Activated CD8-positive, alpha-beta T cell treated with anti-CD3 and anti-CD28 coated beads for 36 hours (primary cell): ENCODE measurements at regions not wholly inside any gene's neighbourhood (a gene's known extent, or its start where the extent isn't known, plus 50 kb on each side); places are given as distances from the start of the nearest gene placed in this dataset.
"Not testable (repeated sequence)": the region's sequence is repeated elsewhere in the genome, so short reads cannot be mapped to it uniquely, and the experiment has no call there.

Experiments used
- ATAC-seq: fragments of 200-7000 bp; cut with Tn5 transposase; one replicate; pipeline ENCODE4 v1.10.0; 2021; ENCODE audit warnings: mild to moderate bottlenecking, moderate library complexity
- CTCF ChIA-PET: fragments of 350-600 bp; sonication (Branson Sonifier 250); formaldehyde crosslinking; loops from one replicate; lab custom pipeline; 2021; ENCODE audit warnings: antibody characterized with exemption; lab: Charles Lee
- POLR2A ChIA-PET: fragments of 350-600 bp; sonication (Branson Sonifier 250); formaldehyde crosslinking; loops from one replicate; lab custom pipeline; 2021; ENCODE audit warnings: antibody characterized with exemption; lab: Charles Lee
- DNase-seq: peaks from one replicate; pipeline ENCODE4 v3.0.0-alpha.2; 2020
- H3K27ac Mint-ChIP-seq: one replicate; pipeline ENCODE4 v1.8.0; 2021; ENCODE audit warnings: mild to moderate bottlenecking, mixed read lengths
- H3K27me3 Mint-ChIP-seq: one replicate; pipeline ENCODE4 v1.8.0; 2021; ENCODE audit warnings: mixed read lengths
- H3K36me3 Mint-ChIP-seq: one replicate; pipeline ENCODE4 v1.8.0; 2021; ENCODE audit warnings: low read depth, mixed read lengths
- H3K4me1 Mint-ChIP-seq: one replicate; pipeline ENCODE4 v1.8.0; 2021; ENCODE audit warnings: low read depth, mixed read lengths
- H3K4me3 Mint-ChIP-seq: one replicate; pipeline ENCODE4 v1.8.0; 2021; ENCODE audit warnings: mild to moderate bottlenecking, moderate library complexity, mixed read lengths
- H3K9me3 Mint-ChIP-seq: one replicate; pipeline ENCODE4 v1.8.0; 2021; ENCODE audit warnings: mixed read lengths
- CTCF ChIP-seq: fragments of 200-600 bp; IDR thresholded peaks from one replicate; pipeline ENCODE4 v1.8.0; 2022; ENCODE audit warnings: antibody characterized with exemption, mild to moderate bottlenecking
- intact Hi-C: fragments of 100-400 bp; cut with micrococcal nuclease; formaldehyde crosslinking; loops from one replicate; pipeline ENCODE4 v1.10.0; 2022

DNA sequence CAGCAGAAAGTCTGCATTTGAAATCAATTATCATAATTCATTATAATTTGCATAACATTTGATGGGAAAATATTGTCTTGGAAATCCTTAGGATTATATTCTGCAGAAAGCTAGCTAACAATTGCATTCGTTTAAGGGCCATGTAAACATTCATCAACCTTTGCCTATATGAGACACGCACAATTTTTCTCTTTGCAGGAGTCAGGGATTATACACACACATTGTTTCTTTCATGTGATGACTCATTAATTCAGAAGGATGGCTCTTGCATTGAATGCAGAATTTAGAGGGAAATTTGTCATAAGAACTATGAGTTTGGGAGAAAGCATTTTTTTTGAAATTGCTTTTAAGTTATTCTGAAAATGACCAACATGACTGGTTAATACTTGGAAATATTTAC, 844.7 kb downstream of the DIPK2A start:
- ChIA-PET POLR2A (interaction anchor here (0.6 kb wide), 1 partner anchor 1375 kb away, joined by 4 read pairs; no protein-coding TSS in a partner anchor), CTCF (no interaction called here)
- intact Hi-C loops = no loop called here
- H3K9me3 Mint-ChIP-seq = peaks cover 2% of the 10 kb centered on the region
- no peak for TF ChIP-seq CTCF
- H3K27me3 Mint-ChIP-seq = no peaks in the 10 kb centered on the region
- DNase-seq (no peak), ATAC-seq (no peak)
- no peaks in the 10 kb centered on the region for H3K36me3 Mint-ChIP-seq
- no peak overlapping the region for H3K27ac Mint-ChIP-seq
- no peaks in the 10 kb centered on the region for H3K4me1 Mint-ChIP-seq
- H3K4me3 Mint-ChIP-seq = no peak overlapping the region

- Mint-ChIP-seq H3K9me3 (peaks cover 2% of the 10 kb centered on the region), H3K27me3 (no peaks in the 10 kb centered on the region), H3K4me1 (no peaks in the 10 kb centered on the region), H3K36me3 (no peaks in the 10 kb centered on the region), H3K27ac (no peak overlapping the region), H3K4me3 (no peak overlapping the region)
- ATAC-seq (no peak), DNase-seq (no peak)
- ChIA-PET CTCF (no interaction called here), POLR2A (no interaction called here)
- intact Hi-C loops = no loop called here
- TF ChIP-seq CTCF = no peak
These were observed 847.4 kb downstream of the DIPK2A start for GRCh38 chr3:144818973-144819372.

DNA sequence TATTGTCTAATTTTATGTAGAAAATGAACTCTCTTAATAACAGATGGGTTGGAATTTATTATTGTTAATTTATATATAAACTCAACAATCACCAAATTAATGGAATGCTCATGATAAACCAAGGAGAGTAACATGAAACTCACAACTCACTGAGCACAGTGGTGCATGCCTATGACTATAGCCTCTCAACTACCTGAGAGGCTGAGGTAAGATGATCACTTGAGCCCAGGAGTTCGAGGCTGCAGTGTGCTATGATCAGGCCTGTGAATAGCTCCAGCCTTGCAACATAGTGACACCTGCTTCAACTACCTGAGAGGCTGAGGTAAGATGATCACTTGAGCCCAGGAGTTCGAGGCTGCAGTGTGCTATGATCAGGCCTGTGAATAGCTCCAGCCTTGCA, 848.6 kb downstream of the DIPK2A start:
- H3K36me3 Mint-ChIP-seq, DNase-seq, POLR2A ChIA-PET, H3K27me3 Mint-ChIP-seq, H3K9me3 Mint-ChIP-seq, H3K27ac Mint-ChIP-seq, H3K4me1 Mint-ChIP-seq, CTCF ChIA-PET, H3K4me3 Mint-ChIP-seq, ATAC-seq, intact Hi-C loops: not testable (repeated sequence)

DNA sequence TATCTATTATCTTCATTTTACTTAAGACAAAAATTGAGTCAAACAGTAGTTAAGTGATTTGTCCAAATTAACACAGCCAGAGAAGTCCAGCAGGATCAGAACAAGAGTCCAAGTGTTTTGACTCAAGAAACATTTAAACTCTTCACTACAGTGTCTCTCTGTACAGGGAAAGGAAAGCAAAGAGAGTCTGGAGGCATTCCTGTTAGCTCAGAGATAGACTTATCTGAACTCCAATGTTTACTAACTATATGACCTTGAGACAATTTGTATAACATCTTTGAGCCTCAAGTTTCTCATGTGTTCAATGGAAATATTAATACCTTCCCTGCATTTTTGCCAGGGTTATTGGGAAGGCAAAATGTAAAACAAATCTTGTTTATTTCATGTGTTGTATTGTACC, 849.1 kb downstream of the DIPK2A start:
- Mint-ChIP-seq H3K9me3 (peaks cover 2% of the 10 kb centered on the region), H3K4me1 (no peaks in the 10 kb centered on the region), H3K27ac (no peak overlapping the region), H3K36me3 (no peaks in the 10 kb centered on the region), H3K27me3 (no peaks in the 10 kb centered on the region), H3K4me3 (no peak overlapping the region)
- ATAC-seq (no peak), DNase-seq (no peak)
- no peak for TF ChIP-seq CTCF
- ChIA-PET POLR2A (no interaction called here), CTCF (no interaction called here)
- intact Hi-C loops = no loop called here

DNA sequence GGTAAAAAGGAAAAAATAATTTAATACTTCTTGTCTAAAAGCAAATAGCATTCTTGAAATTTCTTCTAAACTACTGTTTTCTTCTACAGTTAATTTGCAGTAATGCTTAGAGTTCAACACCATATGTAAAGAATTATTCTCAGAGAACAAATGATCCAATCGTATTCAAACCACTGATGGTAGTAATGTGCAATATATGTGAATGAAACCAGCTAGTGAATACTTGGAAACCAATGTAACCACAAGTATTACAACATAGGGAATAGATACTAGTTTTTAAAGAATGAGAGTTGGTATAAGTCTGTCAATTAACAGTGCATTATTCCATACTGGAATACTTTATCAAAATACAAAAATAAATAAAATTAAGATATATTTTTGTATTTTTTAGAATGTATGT, 850.0 kb downstream of the DIPK2A start:
- Mint-ChIP-seq H3K27me3 (no peaks in the 10 kb centered on the region), H3K4me3 (no peak overlapping the region), H3K36me3 (no peaks in the 10 kb centered on the region), H3K9me3 (peaks cover 2% of the 10 kb centered on the region), H3K27ac (no peak overlapping the region), H3K4me1 (no peaks in the 10 kb centered on the region)
- intact Hi-C loops = no loop called here
- DNase-seq (no peak), ATAC-seq (no peak)
- CTCF ChIA-PET = no interaction called here
- TF ChIP-seq CTCF = no peak
- POLR2A ChIA-PET = no interaction called here

GRCh38 chr3:144822671-144823070, 851.0 kb downstream of the DIPK2A start:
- no peaks in the 10 kb centered on the region for H3K36me3 Mint-ChIP-seq
- CTCF ChIA-PET = no interaction called here
- POLR2A ChIA-PET = no interaction called here
- no peak overlapping the region for H3K4me3 Mint-ChIP-seq
- no peaks in the 10 kb centered on the region for H3K27me3 Mint-ChIP-seq
- ATAC-seq (no peak), DNase-seq (no peak)
- no peaks in the 10 kb centered on the region for H3K4me1 Mint-ChIP-seq
- TF ChIP-seq CTCF = no peak
- no peak overlapping the region for H3K27ac Mint-ChIP-seq
- peaks cover 2% of the 10 kb centered on the region for H3K9me3 Mint-ChIP-seq
- intact Hi-C loops = no loop called here
